ENCODE measurements at regions not wholly inside any gene's neighbourhood (a gene's known extent, or its start where the extent isn't known, plus 50 kb on each side); places are given as distances from the start of the nearest gene placed in this dataset.

GRCh38 chr15:93271871-93272270, 182.9 kb upstream of the RGMA start:
- no peak for DNase-seq
- Mint-ChIP-seq H3K27ac (no peak overlapping the region), H3K36me3 (ENCODE audit: low read depth) (no peaks in the 10 kb centered on the region), H3K4me3 (no peak overlapping the region), H3K27me3 (peaks cover 2% of the 10 kb centered on the region), H3K9me3 (no peaks in the 10 kb centered on the region), H3K4me1 (no peaks in the 10 kb centered on the region)
- intact Hi-C loops (cut with micrococcal nuclease), result no loop called here

DNA sequence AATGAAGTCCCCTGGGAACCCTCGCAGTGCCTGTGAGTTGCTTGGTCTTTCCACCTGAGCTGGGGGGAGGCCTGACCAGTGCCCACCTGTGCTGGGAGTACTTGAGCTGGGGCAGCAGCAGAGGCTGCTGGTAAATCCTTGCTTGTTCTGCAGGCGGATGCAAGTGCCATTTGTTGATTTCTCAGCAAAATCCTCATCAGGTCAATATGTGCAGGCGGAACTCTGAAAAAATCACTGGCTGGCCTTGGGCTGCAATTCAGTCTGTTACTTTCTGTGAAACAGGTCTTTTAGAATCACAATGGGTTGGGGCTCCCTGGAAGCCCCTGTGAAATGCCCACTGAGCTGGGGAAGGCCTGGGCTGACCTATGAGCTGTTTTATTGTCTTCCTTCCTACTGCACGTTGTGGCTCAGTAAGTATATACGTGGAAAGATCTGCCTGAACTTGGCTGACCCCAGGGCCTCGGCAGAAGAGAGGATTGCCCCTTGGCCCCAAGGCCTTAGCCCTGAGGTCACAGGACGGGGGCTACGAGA, 182.0 kb upstream of the RGMA start:
- no peak for DNase-seq
- intact Hi-C loops (cut with micrococcal nuclease), result no loop called here
- Mint-ChIP-seq H3K9me3 (no peaks in the 10 kb centered on the region), H3K27ac (no peak overlapping the region), H3K27me3 (peaks cover 2% of the 10 kb centered on the region), H3K4me1 (no peaks in the 10 kb centered on the region), H3K4me3 (no peak overlapping the region), H3K36me3 (ENCODE audit: low read depth) (no peaks in the 10 kb centered on the region)

GRCh38 chr15:93268066-93268465, 179.1 kb upstream of the RGMA start:
- no peaks in the 10 kb centered on the region for H3K36me3 Mint-ChIP-seq (ENCODE audit: low read depth)
- H3K27me3 Mint-ChIP-seq, result peaks cover 2% of the 10 kb centered on the region
- H3K27ac Mint-ChIP-seq, result no peak overlapping the region
- H3K4me3 Mint-ChIP-seq, result no peak overlapping the region
- no peaks in the 10 kb centered on the region for H3K4me1 Mint-ChIP-seq
- DNase-seq, result no peak
- no peaks in the 10 kb centered on the region for H3K9me3 Mint-ChIP-seq
- intact Hi-C loops (cut with micrococcal nuclease), result no loop called here

- no peaks in the 10 kb centered on the region for H3K36me3 Mint-ChIP-seq (ENCODE audit: low read depth)
- intact Hi-C loops (cut with micrococcal nuclease), result no loop called here
- H3K4me1 Mint-ChIP-seq, result no peaks in the 10 kb centered on the region
- no peak overlapping the region for H3K27ac Mint-ChIP-seq
- no peak overlapping the region for H3K4me3 Mint-ChIP-seq
- H3K27me3 Mint-ChIP-seq, result peaks cover 5% of the 10 kb centered on the region
- H3K9me3 Mint-ChIP-seq, result no peaks in the 10 kb centered on the region
- no peak for DNase-seq
Observed at GRCh38 chr15:93266291-93266690, 177.3 kb upstream of the RGMA start.

GRCh38 chr15:93265111-93265556, 176.1 kb upstream of the RGMA start:
- no peaks in the 10 kb centered on the region for H3K9me3 Mint-ChIP-seq
- H3K4me1 Mint-ChIP-seq, result no peaks in the 10 kb centered on the region
- DNase-seq, result no peak
- intact Hi-C loops (cut with micrococcal nuclease), result no loop called here
- H3K27me3 Mint-ChIP-seq, result peaks cover 5% of the 10 kb centered on the region
- H3K36me3 Mint-ChIP-seq (ENCODE audit: low read depth), result no peaks in the 10 kb centered on the region
- H3K4me3 Mint-ChIP-seq, result no peak overlapping the region
- no peak overlapping the region for H3K27ac Mint-ChIP-seq

DNA sequence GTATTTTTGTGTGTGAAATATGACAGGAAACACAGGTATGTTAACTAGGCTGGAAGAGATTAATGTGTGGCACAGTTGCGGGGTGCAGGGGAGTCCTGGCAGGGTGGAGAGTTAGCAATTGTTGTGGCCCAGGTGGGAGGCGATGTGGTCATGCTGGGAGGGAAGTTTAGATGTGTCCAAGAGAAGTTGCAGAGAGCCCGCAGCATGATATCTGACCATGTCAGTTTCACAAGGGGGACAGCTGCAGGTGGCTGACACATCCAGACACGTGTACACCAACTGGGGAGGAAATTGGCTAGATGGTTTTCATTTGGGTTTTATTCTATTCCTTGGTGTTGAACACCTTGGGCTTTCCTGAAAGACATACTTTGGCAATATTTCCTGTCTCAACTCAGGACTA, 172.8 kb upstream of the RGMA start:
- no peak for DNase-seq
- Mint-ChIP-seq H3K9me3 (no peaks in the 10 kb centered on the region), H3K27me3 (peaks cover 5% of the 10 kb centered on the region), H3K36me3 (ENCODE audit: low read depth) (no peaks in the 10 kb centered on the region), H3K27ac (no peak overlapping the region), H3K4me1 (no peaks in the 10 kb centered on the region), H3K4me3 (no peak overlapping the region)
- intact Hi-C loops (cut with micrococcal nuclease), result no loop called here

DNA sequence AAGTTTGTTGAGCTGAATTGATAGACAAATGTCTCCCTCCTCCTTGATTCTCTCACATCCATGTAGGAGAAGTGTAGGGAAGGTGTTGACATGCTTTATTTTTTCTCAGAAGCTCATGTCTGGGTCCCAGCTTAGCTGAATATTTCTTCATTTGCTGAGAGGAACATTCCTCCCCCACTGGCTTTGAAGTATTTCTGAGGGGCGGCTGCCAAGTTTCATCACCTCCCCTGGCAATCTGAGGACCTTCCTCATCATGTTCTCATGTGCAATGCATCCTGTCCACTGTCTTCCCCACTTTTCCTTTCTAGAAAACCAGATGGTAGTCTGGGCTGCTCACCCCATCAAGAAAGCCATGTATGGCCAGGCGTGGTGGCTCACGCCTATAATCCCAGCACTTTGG, 168.9 kb upstream of the RGMA start:
- no peak overlapping the region for H3K4me3 Mint-ChIP-seq
- no peaks in the 10 kb centered on the region for H3K9me3 Mint-ChIP-seq
- H3K4me1 Mint-ChIP-seq, result no peaks in the 10 kb centered on the region
- no peak for DNase-seq
- peaks cover 5% of the 10 kb centered on the region for H3K27me3 Mint-ChIP-seq
- H3K36me3 Mint-ChIP-seq (ENCODE audit: low read depth), result no peaks in the 10 kb centered on the region
- H3K27ac Mint-ChIP-seq, result no peak overlapping the region
- intact Hi-C loops (cut with micrococcal nuclease), result no loop called here

DNA sequence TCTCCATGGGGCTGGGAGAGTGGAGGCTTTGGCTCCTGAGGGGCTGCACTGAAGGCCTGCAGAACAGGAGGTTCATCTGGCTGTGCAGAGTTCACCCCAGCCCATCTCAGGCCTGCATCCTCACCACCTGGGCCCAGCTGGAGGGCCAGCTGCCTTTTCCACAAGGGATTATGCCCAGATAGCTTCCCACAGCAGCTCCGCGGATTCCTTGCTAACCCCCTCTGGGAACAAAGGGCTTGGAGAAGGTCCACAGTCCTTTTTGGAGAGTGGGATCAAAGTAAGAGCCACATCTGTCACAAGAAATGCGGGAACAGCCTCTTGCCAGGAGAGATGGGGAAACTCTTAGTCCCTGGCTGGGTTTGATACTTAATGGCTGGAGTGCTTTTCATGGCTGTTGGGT, 164.7 kb upstream of the RGMA start:
- Mint-ChIP-seq H3K27ac (no peak overlapping the region), H3K4me1 (no peaks in the 10 kb centered on the region), H3K4me3 (no peak overlapping the region), H3K36me3 (ENCODE audit: low read depth) (no peaks in the 10 kb centered on the region), H3K9me3 (no peaks in the 10 kb centered on the region), H3K27me3 (peaks cover 3% of the 10 kb centered on the region)
- intact Hi-C loops (cut with micrococcal nuclease), result no loop called here
- no peak for DNase-seq

GRCh38 chr15:93252780-93253179, 163.8 kb upstream of the RGMA start:
- Mint-ChIP-seq H3K4me3 (no peak overlapping the region), H3K9me3 (no peaks in the 10 kb centered on the region), H3K27ac (no peak overlapping the region), H3K27me3 (peaks cover 3% of the 10 kb centered on the region), H3K4me1 (no peaks in the 10 kb centered on the region), H3K36me3 (ENCODE audit: low read depth) (no peaks in the 10 kb centered on the region)
- intact Hi-C loops (cut with micrococcal nuclease), result no loop called here
- no peak for DNase-seq

GRCh38 chr15:93250950-93251349, 161.9 kb upstream of the RGMA start:
- intact Hi-C loops (cut with micrococcal nuclease), result no loop called here
- Mint-ChIP-seq H3K27me3 (peaks cover 8% of the 10 kb centered on the region), H3K4me1 (no peaks in the 10 kb centered on the region), H3K9me3 (no peaks in the 10 kb centered on the region), H3K27ac (no peak overlapping the region), H3K4me3 (no peak overlapping the region), H3K36me3 (ENCODE audit: low read depth) (no peaks in the 10 kb centered on the region)
- no peak for DNase-seq

DNA sequence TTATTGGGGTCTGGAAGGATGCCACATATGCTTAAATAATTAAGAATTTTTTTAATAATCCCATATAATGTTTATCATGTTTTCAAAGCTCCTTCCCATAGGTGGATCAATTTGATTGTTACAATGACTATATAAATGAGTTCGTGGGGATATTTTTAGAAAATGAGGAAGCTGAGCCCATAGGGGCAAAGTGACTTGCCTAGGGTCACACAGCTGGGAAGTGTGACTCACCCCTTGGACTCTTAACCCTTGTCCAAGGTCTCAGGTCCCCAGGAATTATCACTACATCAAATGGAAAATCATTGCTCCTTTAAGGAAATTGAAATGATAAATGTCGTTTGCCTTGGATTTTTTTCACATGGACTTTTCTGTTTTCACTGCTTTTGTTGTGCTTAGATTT, 161.2 kb upstream of the RGMA start:
- no peak overlapping the region for H3K4me3 Mint-ChIP-seq

DNA sequence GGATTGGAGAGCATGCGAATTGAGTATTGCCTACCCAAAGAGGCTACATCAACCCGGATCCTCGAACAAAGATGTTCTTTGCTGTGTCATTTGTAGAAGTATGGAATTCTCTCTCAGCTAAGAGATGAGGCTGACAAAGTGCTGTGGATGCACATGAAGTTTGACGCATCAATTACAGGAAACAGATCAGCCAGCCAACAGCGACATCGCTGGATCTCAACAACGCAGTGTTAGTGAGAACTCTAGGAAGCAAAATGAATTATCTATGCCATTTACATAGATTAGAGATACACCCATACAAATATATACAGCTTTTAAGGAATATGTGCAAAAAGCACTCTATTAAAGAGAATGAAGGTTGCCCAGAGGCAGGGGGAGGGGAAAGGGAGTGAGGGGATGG, 160.6 kb upstream of the RGMA start:
- Mint-ChIP-seq H3K9me3 (no peaks in the 10 kb centered on the region), H3K4me3 (no peak overlapping the region), H3K27me3 (peaks cover 8% of the 10 kb centered on the region), H3K36me3 (ENCODE audit: low read depth) (no peaks in the 10 kb centered on the region), H3K27ac (no peak overlapping the region), H3K4me1 (no peaks in the 10 kb centered on the region)
- no peak for DNase-seq
- intact Hi-C loops (cut with micrococcal nuclease), result no loop called here

More for the DNA sequence above, 161.2 kb upstream of the RGMA start:
- Mint-ChIP-seq H3K27me3 (peaks cover 8% of the 10 kb centered on the region), H3K27ac (no peak overlapping the region), H3K36me3 (ENCODE audit: low read depth) (no peaks in the 10 kb centered on the region), H3K9me3 (no peaks in the 10 kb centered on the region), H3K4me1 (no peaks in the 10 kb centered on the region)
- DNase-seq, result no peak
- intact Hi-C loops (cut with micrococcal nuclease), result no loop called here

DNA sequence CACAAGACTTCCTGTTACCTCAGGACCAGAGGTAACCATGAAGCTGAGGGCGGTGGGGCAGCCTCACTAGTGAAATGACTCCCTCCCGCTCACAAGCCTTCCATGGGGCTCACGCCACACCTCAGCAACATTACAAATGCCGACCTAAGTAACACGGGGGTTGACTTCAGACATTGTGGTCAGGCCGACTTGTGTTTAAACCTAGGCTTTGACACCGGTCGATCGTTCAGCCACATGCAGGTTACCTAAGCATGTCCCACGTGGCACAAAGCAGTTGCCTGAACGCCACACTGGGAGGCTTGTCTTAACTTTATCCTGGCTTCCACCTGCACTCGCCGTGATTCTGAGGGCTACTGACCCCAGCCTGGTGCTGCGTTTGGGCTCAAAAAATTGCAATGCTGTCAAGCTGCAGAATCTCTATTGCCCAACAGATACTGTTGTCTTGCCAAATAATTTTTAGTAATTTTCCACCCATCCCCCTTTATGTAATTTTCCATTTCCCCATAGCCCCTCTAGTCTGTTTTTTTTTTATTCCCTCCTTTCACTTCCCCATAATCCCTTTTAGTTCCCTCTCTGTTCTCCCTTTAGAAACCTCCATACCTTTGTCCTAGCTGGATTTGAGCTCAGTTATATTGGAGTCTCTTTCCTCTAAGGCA, 158.6 kb upstream of the RGMA start:
- H3K4me3 Mint-ChIP-seq, result no peak overlapping the region
- no peaks in the 10 kb centered on the region for H3K9me3 Mint-ChIP-seq
- H3K36me3 Mint-ChIP-seq (ENCODE audit: low read depth), result no peaks in the 10 kb centered on the region
- intact Hi-C loops (cut with micrococcal nuclease), result no loop called here
- H3K4me1 Mint-ChIP-seq, result no peaks in the 10 kb centered on the region
- H3K27ac Mint-ChIP-seq, result no peak overlapping the region
- peaks cover 8% of the 10 kb centered on the region for H3K27me3 Mint-ChIP-seq
- DNase-seq, result no peak

- H3K4me1 Mint-ChIP-seq, result no peaks in the 10 kb centered on the region
- H3K4me3 Mint-ChIP-seq, result no peak overlapping the region
- H3K9me3 Mint-ChIP-seq, result no peaks in the 10 kb centered on the region
- DNase-seq, result no peak
- peaks cover 8% of the 10 kb centered on the region for H3K27me3 Mint-ChIP-seq
- H3K36me3 Mint-ChIP-seq (ENCODE audit: low read depth), result no peaks in the 10 kb centered on the region
- H3K27ac Mint-ChIP-seq, result no peak overlapping the region
- intact Hi-C loops (cut with micrococcal nuclease), result no loop called here
Observed at GRCh38 chr15:93246266-93247242, 157.5 kb upstream of the RGMA start.

Measured in activated CD4-positive, alpha-beta T cell treated with anti-CD3 and anti-CD28 coated beads, Interleukin-2, amount 10 ng/mL, durations not matched to agents 24 days and 14 days (primary cell).